WTC11 (cell line): ENCODE measurements at regions not wholly inside any gene's neighbourhood (a gene's known extent, or its start where the extent isn't known, plus 50 kb on each side); places are given as distances from the start of the nearest gene placed in this dataset.

ENCODE experiments used
- ATAC-seq: fragments of 200-7000 bp; cut with Tn5 transposase; 2 replicates; pipeline ENCODE4 v1.10.0; 2021; ENCODE audit warnings: mild to moderate bottlenecking, moderate library complexity
- CTCF ChIA-PET: fragments of 300-600 bp; sonication (Branson Sonifier 250); formaldehyde crosslinking; loops from one replicate; lab custom pipeline; 2021; ENCODE audit warnings: antibody characterized with exemption; lab: Charles Lee
- POLR2A ChIA-PET: fragments of 350-600 bp; sonication (Branson Sonifier 250); formaldehyde crosslinking; loops from one replicate; lab custom pipeline; 2021; ENCODE audit warnings: antibody characterized with exemption; lab: Charles Lee
- DNase-seq: peaks from one replicate; pipeline ENCODE4 v3.0.0; 2021; ENCODE audit warnings: low spot score
- H3K27ac Mint-ChIP-seq: 2 replicates; pipeline ENCODE4 v1.8.0; 2021; ENCODE audit warnings: mixed read lengths
- H3K27me3 Mint-ChIP-seq: 2 replicates; pipeline ENCODE4 v1.8.0; 2021; ENCODE audit warnings: low read depth, mild to moderate bottlenecking, moderate library complexity, mixed read lengths
- H3K36me3 Mint-ChIP-seq: 2 replicates; pipeline ENCODE4 v1.8.0; 2021; ENCODE audit warnings: mixed read lengths
- H3K4me1 Mint-ChIP-seq: 2 replicates; pipeline ENCODE4 v1.8.0; 2022; ENCODE audit warnings: mixed read lengths
- H3K4me3 Mint-ChIP-seq: 2 replicates; pipeline ENCODE4 v1.8.0; 2021; ENCODE audit warnings: mild to moderate bottlenecking, moderate library complexity, mixed read lengths
- H3K9me3 Mint-ChIP-seq: 2 replicates; pipeline ENCODE4 v1.8.0; 2021; ENCODE audit warnings: mixed read lengths
- CBFB ChIP-seq: sonication (generic); formaldehyde crosslinking; IDR thresholded peaks from 2 replicates; pipeline ENCODE4 v1.8.1; 2022; ENCODE audit warnings: mild to moderate bottlenecking, low read depth, missing genetic modification reagents
- ELF4 ChIP-seq: sonication (generic); formaldehyde crosslinking; IDR thresholded peaks from 2 replicates; pipeline ENCODE4 v1.8.1; 2022; ENCODE audit warnings: low read depth, mild to moderate bottlenecking, moderate library complexity, missing genetic modification reagents
- ETV6 ChIP-seq: sonication (generic); formaldehyde crosslinking; IDR thresholded peaks from 2 replicates; pipeline ENCODE4 v1.8.1; 2022; ENCODE audit warnings: mild to moderate bottlenecking, missing genetic modification reagents
- MXD4 ChIP-seq: fragments of 250-450 bp; sonication (Bioruptor Pico); IDR thresholded peaks from 2 replicates; pipeline ENCODE4 v1.8.0; 2021; ENCODE audit warnings: mild to moderate bottlenecking, moderate library complexity, borderline replicate concordance
- NFYB ChIP-seq: sonication (generic); formaldehyde crosslinking; conservative IDR thresholded peaks from 2 replicates; pipeline ENCODE4 v1.8.0; 2022; ENCODE audit warnings: low read depth, missing genetic modification reagents
- NR1H2 ChIP-seq: sonication (generic); formaldehyde crosslinking; IDR thresholded peaks from 2 replicates; pipeline ENCODE4 v1.9.0; 2021; ENCODE audit warnings: mild to moderate bottlenecking, moderate library complexity, missing genetic modification reagents
- NR3C1 ChIP-seq: sonication (generic); formaldehyde crosslinking; conservative IDR thresholded peaks from 2 replicates; pipeline ENCODE4 v1.8.1; 2023; ENCODE audit warnings: low read depth, mild to moderate bottlenecking, missing genetic modification reagents
- RELA ChIP-seq: sonication (generic); formaldehyde crosslinking; IDR thresholded peaks from 2 replicates; pipeline ENCODE4 v1.8.1; 2022; ENCODE audit warnings: missing genetic modification reagents, mild to moderate bottlenecking, borderline replicate concordance
- TP53 ChIP-seq: sonication (generic); formaldehyde crosslinking; IDR thresholded peaks from 2 replicates; pipeline ENCODE4 v1.8.1; 2023; ENCODE audit warnings: mild to moderate bottlenecking, missing genetic modification reagents
- ZNF232 ChIP-seq: sonication (generic); formaldehyde crosslinking; IDR thresholded peaks from 2 replicates; pipeline ENCODE4 v1.8.0; 2022; ENCODE audit warnings: mild to moderate bottlenecking, missing genetic modification reagents
- ZNF671 ChIP-seq: fragments of 250-450 bp; sonication (Bioruptor Pico); IDR thresholded peaks from 2 replicates; pipeline ENCODE4 v1.8.0; 2021; ENCODE audit warnings: mild to moderate bottlenecking
- TF ChIP-seq, protein P1 (sequence below): sonication (generic); formaldehyde crosslinking; IDR thresholded peaks from 2 replicates; pipeline ENCODE4 v1.8.0; 2022; ENCODE audit warnings: mild to moderate bottlenecking, missing genetic modification reagents
- TF ChIP-seq, protein P2 (sequence below): fragments of 250-450 bp; sonication (Bioruptor Pico); IDR thresholded peaks from 2 replicates; pipeline ENCODE4 v2.1.2; 2022; ENCODE audit warnings: mild to moderate bottlenecking, moderate library complexity
- TF ChIP-seq, protein P3 (sequence below): sonication (generic); formaldehyde crosslinking; IDR thresholded peaks from 2 replicates; pipeline ENCODE4 v1.8.1; 2023; ENCODE audit warnings: mild to moderate bottlenecking, missing genetic modification reagents
- TF ChIP-seq, protein P4 (sequence below): sonication (generic); formaldehyde crosslinking; IDR thresholded peaks from 2 replicates; pipeline ENCODE4 v1.8.1; 2023; ENCODE audit warnings: mild to moderate bottlenecking, missing genetic modification reagents, borderline replicate concordance

DNA sequence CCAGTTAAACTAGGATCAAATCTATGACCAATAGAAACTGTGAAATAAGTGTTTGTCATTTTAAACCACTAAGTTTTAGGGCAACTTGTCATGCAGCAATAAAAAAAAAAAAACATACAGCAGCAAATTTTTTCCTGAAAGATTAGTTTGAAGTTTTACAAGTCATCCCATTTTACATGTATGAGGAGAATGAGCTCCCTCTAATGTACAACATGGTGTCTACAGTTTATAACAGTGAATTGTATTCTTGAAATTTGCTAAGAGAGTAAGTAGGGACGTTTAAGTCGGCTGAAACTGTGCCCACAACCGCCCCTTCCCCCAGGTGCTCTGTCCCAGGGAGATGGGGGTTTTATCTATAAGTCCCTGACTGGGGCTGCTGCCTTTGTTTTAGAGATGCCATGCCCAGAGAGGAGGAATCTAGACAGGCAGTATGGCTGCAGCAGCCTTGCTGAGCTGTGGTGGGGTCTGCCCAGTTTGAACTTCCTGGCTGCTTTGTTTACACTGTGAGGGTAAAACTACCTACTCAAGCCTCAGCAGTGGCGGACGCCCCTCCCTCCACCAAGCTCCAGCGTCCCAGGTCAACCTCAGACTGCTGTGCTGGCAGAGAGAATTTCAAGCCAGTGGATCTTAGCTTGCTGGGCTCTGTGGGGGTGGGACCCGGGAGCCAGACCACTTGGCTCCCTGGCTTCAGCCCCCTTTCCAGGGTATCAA is 499.3 kb upstream of the CT83 start (continued):
- no peak for TF ChIP-seq ZNF671 (CRISPR knock-in tag)
- TF ChIP-seq CBFB (CRISPR knock-in tag) = no peak
- TF ChIP-seq ETV6 = no peak

DNA sequence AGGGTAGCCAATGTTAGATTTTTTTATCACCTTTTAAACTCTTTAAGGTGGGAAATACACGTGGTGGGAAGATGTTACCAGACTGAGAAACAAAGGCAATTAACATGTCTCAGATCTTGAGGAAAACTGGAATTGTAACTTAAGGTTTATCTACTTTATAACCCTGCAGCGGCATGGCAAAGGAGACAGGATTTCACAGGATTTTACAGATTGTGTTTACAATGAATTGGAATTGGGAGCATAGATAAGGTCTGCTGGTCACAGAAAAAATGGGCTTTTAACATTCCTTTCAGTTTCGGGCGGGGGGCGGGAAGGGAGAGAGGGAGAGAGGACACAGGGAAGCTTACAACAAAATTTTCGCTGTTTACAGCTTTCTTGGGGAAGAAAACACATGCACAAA is 467.5 kb upstream of the CT83 start:
- peaks cover 10% of the 10 kb centered on the region for H3K36me3 Mint-ChIP-seq

DNA sequence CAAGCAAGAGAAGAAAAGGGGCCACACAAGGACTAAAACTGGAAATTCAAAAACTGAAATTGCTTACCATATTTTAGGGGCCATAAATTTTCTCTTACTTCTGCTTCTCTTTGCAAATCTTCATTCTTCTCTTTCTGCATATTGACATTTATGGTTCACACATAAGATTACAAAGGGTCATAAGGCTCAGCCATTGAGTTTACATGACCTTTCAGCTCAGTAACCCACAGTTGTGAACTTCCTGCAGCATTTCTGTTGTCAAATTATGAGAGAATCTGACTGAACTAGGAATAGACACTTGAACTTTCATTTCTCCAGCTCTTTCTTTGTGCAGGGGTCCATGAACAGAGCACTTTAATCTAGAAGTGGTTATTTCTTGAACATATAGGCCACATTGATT is 434.8 kb upstream of the CT83 start:
- TF ChIP-seq NFYB (CRISPR knock-in tag) = no peak
- no peak for TF ChIP-seq NR3C1 (CRISPR knock-in tag)
- TF ChIP-seq TP53 (CRISPR knock-in tag) = no peak
- no peak for TF ChIP-seq RELA
- TF ChIP-seq, protein P1, sequence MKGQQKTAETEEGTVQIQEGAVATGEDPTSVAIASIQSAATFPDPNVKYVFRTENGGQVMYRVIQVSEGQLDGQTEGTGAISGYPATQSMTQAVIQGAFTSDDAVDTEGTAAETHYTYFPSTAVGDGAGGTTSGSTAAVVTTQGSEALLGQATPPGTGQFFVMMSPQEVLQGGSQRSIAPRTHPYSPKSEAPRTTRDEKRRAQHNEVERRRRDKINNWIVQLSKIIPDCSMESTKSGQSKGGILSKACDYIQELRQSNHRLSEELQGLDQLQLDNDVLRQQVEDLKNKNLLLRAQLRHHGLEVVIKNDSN (CRISPR knock-in tag) = no peak
- TF ChIP-seq, all 79 proteins: peak for 0
- Mint-ChIP-seq H3K27me3 (no peaks in the 10 kb centered on the region; the same call in 1 of the 2 replicates), H3K9me3 (peaks cover 36% of the 10 kb centered on the region), H3K4me3 (no peak overlapping the region), H3K4me1 (peaks cover 7% of the 10 kb centered on the region), H3K27ac (no peak overlapping the region), H3K36me3 (peaks cover 41% of the 10 kb centered on the region)
- ATAC-seq (no peak), DNase-seq (no peak)
- CTCF ChIA-PET = no interaction called here
- POLR2A ChIA-PET = no interaction called here

More for the DNA sequence above, 467.5 kb upstream of the CT83 start:
- H3K9me3 Mint-ChIP-seq = peaks cover 11% of the 10 kb centered on the region
- ATAC-seq (no peak), DNase-seq (no peak)
- TF ChIP-seq, protein P2, sequence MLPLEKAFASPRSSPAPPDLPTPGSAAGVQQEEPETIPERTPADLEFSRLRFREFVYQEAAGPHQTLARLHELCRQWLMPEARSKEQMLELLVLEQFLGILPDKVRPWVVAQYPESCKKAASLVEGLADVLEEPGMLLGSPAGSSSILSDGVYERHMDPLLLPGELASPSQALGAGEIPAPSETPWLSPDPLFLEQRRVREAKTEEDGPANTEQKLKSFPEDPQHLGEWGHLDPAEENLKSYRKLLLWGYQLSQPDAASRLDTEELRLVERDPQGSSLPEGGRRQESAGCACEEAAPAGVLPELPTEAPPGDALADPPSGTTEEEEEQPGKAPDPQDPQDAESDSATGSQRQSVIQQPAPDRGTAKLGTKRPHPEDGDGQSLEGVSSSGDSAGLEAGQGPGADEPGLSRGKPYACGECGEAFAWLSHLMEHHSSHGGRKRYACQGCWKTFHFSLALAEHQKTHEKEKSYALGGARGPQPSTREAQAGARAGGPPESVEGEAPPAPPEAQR (CRISPR knock-in tag) = no peak
- TF ChIP-seq MXD4 (CRISPR knock-in tag) (no peak), ZNF671 (CRISPR knock-in tag) (no peak), ELF4 (CRISPR knock-in tag) (no peak), ZNF232 (CRISPR knock-in tag) (no peak), NR1H2 (CRISPR knock-in tag) (no peak)
- TF ChIP-seq, protein P3, sequence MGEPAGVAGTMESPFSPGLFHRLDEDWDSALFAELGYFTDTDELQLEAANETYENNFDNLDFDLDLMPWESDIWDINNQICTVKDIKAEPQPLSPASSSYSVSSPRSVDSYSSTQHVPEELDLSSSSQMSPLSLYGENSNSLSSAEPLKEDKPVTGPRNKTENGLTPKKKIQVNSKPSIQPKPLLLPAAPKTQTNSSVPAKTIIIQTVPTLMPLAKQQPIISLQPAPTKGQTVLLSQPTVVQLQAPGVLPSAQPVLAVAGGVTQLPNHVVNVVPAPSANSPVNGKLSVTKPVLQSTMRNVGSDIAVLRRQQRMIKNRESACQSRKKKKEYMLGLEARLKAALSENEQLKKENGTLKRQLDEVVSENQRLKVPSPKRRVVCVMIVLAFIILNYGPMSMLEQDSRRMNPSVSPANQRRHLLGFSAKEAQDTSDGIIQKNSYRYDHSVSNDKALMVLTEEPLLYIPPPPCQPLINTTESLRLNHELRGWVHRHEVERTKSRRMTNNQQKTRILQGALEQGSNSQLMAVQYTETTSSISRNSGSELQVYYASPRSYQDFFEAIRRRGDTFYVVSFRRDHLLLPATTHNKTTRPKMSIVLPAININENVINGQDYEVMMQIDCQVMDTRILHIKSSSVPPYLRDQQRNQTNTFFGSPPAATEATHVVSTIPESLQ (CRISPR knock-in tag) = no peak
- TF ChIP-seq, protein P4, sequence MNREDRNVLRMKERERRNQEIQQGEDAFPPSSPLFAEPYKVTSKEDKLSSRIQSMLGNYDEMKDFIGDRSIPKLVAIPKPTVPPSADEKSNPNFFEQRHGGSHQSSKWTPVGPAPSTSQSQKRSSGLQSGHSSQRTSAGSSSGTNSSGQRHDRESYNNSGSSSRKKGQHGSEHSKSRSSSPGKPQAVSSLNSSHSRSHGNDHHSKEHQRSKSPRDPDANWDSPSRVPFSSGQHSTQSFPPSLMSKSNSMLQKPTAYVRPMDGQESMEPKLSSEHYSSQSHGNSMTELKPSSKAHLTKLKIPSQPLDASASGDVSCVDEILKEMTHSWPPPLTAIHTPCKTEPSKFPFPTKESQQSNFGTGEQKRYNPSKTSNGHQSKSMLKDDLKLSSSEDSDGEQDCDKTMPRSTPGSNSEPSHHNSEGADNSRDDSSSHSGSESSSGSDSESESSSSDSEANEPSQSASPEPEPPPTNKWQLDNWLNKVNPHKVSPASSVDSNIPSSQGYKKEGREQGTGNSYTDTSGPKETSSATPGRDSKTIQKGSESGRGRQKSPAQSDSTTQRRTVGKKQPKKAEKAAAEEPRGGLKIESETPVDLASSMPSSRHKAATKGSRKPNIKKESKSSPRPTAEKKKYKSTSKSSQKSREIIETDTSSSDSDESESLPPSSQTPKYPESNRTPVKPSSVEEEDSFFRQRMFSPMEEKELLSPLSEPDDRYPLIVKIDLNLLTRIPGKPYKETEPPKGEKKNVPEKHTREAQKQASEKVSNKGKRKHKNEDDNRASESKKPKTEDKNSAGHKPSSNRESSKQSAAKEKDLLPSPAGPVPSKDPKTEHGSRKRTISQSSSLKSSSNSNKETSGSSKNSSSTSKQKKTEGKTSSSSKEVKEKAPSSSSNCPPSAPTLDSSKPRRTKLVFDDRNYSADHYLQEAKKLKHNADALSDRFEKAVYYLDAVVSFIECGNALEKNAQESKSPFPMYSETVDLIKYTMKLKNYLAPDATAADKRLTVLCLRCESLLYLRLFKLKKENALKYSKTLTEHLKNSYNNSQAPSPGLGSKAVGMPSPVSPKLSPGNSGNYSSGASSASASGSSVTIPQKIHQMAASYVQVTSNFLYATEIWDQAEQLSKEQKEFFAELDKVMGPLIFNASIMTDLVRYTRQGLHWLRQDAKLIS (CRISPR knock-in tag) = no peak
- H3K27ac Mint-ChIP-seq = peak overlapping the region; percentile 70
- no peaks in the 10 kb centered on the region for H3K27me3 Mint-ChIP-seq
- CTCF ChIA-PET = no interaction called here
- POLR2A ChIA-PET = no interaction called here
- peaks cover 30% of the 10 kb centered on the region for H3K4me1 Mint-ChIP-seq
- no peak overlapping the region for H3K4me3 Mint-ChIP-seq
